ENCODE measurements at regions not wholly inside any gene's neighbourhood (a gene's known extent, or its start where the extent isn't known, plus 50 kb on each side); places are given as distances from the start of the nearest gene placed in this dataset.
"Not testable (repeated sequence)": the region's sequence is repeated elsewhere in the genome, so short reads cannot be mapped to it uniquely, and the experiment has no call there.

DNA sequence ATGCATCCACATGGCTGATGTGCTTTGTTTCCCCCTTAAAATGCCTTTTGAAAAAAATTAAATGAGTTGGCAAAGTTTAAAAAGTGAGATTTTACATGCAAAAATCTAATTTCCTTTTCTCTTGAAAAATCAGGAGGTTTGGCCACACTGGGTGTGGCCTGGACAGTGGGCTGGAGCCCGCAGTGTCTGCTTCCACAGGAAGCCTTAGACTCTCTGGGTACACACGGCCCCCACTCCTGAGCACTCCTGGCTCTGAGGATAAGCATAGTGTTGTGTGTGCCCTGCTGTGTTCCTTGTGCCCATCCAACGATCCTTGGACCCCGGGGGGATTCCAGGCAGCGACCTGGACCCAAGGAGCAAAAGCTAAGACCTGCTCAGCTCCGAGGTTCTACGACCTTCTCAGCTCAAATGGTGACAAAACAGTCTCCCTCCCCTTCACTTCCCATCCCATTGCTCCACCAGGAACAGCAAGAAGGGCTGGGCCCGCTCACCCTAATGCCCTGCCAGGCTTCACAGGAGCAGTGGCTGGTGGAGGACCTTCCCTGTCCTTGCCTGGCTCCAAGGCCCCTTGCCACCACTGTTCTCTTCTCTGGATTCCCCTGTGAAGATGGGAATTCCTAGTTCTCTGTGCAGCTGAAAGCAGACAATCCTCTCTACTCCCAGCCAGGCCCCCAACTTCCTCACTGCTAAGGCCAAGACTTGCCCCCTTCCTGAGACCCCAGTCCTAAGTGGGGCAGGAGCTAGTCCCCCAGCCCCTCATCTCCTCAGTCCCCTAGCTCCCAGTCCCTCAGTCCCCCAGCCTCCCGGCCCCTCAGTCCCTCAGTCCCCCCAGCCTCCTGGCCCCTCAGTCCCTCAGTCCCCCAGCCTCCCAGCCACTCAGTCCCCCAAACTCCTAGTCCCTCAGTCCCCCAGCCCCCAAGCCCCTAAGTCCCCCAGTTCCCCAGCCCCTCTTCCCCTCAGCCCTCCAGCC, 395.8 kb downstream of the PTPRU start:
- no peak for DNase-seq (ENCODE audit: low read depth in 1 of 2, low spot score in 1 of 2)

DNA sequence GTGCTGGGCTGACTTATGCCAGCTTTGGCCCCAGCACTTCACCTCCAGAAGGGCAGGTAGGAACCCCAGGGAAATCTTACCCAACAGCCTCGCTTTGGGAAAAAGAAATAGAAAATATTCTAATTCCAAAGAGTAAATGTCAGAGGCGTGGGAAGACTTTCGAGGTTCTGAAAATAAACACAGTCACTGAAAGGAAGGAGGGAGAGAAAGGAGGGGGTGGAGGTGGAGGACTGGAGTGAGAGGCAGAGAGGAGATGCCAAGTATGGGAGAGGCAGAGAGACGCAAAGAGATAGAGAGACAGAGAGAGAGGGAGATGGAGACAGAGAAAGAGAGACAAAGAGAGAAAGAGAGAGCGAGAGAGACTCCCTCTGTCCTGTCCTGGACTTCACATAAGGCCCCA, 395.0 kb downstream of the PTPRU start:
- no peak for DNase-seq (ENCODE audit: low read depth in 1 of 2, low spot score in 1 of 2)

DNA sequence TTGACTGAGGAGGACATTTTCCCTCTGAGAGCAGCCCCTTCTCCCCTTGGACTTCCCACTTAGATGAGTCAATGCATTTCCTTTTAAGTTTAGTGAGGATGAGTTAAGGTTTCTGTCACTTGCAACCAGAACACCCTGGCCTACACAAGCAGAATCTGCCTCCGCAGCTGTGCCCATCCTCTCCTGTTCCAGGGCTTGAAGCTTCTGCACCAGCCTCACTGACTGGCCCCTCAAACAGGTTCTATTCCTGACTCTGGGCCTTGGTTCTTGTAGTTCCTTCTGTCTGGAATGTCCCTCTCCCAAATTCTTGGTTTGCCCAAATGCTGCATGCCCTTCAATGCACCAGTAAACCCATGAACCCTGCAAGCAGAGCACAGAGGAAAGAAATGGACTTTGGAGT, 394.4 kb downstream of the PTPRU start:
- no peak for DNase-seq (ENCODE audit: low read depth in 1 of 2, low spot score in 1 of 2)

DNA sequence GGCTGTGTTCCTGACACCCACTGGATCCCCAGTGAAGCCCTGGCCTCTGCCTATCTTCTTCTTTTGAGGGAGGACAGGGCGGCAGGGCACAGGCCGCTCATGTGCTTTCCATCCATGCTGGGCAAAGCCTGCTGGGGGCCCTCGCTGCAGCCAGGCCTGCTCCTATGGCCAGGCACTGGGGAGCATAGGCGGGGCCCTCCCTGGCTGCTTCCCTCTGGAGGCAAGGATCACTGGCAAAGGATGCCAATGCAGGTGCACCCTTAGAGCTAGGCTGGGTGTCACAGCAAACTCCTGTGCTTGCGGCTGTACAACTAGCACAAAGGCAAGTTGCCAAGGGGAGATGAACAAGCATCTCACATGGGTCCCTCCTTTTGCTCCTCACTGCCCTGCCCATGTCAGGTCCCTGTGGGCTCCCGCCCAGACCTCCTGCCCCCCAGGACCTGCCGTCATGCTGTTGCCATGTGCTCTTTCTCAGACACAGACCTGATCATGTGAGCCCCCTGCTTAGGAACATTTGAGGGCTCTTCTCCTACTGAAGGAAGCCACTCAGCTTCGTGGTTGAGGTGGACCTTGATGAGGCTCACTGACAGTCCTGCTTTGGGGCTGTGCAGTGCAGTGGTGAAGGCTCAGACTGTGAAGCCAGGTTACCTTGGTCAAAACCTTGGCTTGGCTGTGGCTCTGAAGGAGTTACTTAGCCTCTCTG, 393.6 kb downstream of the PTPRU start:
- no peak for DNase-seq (ENCODE audit: low read depth in 1 of 2, low spot score in 1 of 2)

DNA sequence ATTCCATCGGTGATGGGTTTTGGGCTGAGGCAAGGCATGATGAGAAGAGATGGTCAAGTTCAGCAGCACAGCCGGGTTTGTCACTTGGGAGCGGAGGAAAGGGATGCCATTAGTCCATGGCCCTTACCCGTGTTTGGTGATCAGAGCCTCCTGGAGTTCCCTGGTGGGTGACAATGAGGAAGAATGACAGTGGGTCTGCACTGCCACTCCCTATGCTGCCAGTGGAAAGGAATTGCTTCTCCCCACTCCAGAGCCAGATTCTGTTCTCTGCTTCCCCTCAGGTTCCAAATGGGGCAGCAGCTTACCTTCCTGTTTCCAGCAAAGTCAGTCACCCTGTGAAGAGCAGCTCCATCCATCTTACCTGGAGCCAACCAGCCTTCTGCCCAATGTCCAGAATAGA, 393.1 kb downstream of the PTPRU start:
- no peak for DNase-seq (ENCODE audit: low read depth in 1 of 2, low spot score in 1 of 2)

DNA sequence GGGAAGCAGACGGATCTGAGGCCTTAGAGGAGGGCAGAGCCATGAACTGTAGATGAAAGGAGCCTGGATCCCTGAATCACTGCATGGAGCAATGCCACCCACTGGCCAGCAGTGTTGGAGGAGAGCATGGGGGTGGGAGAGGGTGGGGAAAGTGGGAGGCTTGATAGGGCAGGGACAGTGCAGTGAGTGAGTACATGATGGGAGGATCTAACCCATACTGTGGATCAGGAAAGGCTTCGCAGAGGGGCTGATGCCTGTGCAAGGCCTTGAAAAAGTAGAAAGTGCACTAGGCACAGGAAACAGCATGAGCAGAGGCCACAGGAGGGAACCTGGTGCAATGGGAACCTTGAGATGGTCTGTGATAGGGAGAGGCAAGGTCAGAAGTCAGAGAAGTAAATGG, 391.9 kb downstream of the PTPRU start:
- DNase-seq (ENCODE audit: low read depth in 1 of 2, low spot score in 1 of 2), result no peak

DNA sequence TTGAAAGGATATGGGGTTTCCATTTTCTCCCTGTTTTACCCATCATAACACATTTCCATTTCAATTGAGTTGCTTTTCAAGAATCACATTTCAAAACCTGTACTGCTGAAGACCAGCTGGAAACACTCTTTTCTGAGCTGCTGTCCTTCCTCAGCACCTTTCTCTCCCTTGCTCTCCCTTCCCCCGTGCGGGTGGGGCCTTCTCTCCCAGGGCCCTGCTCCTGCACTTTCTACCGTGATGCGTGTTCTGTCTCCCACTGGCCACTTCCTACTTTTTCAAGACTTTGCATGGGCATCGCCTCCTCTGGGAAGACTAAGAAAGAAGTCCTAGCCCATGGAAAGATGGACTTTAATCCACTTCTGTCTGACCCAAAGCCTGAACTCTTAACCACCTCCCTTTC, 390.4 kb downstream of the PTPRU start:
- DNase-seq (ENCODE audit: low read depth in 1 of 2, low spot score in 1 of 2), result no peak

DNA sequence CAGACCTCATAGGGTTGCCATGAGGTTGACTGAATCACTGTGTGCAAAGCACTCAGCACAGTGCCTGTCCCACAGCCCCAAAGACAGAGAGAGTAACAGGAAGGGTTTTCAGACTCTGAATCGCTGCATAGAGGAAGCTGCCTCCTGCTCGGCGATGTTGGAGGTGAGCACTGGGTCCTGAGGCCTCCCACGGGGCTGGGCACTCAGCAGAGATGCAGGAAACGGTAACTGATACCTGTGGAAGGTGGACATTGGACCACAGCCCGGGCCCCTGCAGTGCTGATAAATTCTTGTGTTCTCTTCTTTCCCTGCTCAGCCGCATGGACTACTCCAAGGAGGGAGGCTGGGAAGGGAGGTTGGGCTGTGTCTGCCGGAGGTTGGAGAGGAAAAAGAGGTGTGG, 389.7 kb downstream of the PTPRU start:
- no peak for DNase-seq (ENCODE audit: low read depth in 1 of 2, low spot score in 1 of 2)

DNA sequence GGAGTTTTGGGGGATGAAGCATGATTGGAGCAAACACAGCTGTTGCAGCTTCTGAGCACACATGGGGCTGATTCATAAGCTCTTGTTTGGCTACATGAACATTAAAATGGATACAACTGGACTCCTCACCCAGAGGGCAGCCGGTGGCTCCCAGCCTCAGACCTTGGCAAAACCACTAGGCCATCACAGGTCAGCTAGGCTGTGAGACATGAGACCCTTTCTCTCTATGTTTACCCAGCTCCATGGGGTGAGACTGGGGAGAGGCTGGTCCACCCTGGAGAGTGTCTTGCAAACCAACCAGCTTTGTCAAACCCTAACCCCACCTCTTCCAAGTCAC, 388.7 kb downstream of the PTPRU start:
- no peak for DNase-seq (ENCODE audit: low read depth in 1 of 2, low spot score in 1 of 2)

DNA sequence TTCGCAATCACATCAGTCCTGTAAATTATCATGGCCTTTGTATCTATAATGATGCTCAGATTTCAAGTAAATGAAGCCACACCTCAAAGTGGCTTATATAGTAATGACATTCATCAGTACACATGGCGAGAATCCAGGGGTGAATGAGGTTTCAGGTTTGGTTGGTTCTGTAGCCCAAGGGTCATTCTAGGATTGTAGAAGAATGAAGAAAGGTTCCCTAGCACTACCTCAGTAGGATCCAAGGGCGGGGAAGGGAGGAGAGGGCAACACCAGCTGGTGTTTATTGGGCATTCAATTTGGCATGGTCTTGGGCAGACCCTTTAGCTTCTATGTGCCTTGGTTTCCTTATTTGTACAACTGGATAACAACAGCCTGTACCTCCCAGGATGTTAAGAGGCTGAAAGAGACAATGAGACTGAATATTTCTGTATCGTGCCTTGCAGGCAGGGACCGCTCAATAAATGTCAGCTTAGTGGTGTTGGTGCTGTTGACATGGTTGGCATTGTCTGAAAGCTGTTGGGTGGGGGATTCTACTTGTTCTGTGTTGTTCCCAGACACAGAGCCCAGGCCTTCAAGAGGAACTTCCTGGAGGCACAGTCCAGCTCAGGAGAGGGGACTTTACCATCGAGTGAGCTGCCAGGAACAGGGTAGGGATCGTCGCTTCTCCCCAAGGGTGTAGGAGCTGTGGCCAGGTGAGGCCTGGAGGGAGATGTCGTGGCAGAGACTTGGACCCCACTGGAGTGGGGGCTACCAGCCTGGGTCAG, 388.2 kb downstream of the PTPRU start:
- no peak for DNase-seq (ENCODE audit: low read depth in 1 of 2, low spot score in 1 of 2)

DNA sequence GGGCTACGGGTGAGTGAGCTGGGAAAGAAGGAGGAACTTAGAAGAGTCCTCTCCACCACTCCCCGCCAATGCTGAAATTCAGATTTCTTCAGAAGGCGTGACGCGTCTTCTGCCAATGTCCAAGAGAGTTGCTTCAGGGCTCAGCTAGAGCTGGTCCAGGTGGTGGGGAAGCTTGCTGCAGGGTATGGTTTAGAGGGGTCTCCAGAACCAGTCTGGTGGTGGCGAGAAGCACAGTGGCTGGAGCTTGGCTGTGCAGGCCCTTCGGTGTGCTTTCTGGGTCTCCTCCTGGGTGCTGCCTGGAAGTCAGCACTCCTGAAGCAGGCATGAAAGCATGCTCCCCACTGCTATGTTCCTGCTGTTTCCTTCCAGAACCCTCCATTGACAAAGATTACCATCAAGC, 387.2 kb downstream of the PTPRU start:
- no peak for DNase-seq (ENCODE audit: low read depth in 1 of 2, low spot score in 1 of 2)

DNA sequence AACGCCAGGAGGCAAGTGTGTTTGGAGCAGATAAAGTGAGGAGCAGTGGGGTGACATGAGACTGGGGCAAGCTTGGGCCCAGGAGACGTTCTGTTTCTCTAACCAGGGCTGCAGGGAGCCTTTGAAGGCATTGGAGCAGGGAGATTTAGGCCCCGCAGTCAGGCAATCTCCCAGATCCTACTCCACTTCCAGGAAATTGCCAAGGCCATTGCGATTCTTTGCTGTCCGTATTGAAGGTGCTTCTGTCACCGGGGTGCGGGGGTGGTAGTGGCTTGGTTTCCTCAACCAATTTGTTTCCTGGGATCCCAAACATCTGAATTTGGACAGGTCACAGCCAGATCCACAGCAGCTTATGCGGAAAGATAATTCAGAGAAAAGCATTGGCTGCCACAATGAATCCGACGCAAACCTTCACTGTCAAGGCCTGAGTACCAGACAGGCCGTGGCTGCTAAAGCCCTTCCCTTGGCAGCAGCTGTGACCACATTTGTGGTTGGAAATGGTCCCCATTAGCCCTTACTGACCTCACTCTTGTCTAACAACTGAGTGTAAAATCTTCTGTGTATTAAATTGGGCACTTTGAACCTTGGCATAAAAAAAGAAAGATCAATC, 385.6 kb downstream of the PTPRU start:
- no peak for DNase-seq (ENCODE audit: low read depth in 1 of 2, low spot score in 1 of 2)

DNA sequence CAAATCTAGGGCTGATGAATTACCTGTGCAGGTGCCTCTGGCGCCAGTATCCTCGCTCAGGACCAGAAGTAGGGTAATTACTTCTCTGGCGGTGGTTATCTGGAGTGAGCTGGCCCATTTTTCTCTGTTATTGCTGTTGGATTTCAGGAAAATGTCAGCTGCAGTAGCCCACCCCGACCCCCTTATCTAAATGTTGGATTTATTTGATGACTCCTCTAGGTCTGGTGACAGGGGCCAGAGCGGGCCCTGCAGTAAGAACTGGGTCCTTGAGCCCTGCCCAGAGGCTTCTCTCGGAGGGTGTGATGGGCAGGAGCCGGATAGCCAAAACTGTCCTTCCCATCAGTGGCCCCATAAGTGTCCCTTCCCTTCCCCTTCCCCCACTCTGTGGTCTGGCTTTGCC, 384.3 kb downstream of the PTPRU start:
- no peak for DNase-seq (ENCODE audit: low read depth in 1 of 2, low spot score in 1 of 2)

DNA sequence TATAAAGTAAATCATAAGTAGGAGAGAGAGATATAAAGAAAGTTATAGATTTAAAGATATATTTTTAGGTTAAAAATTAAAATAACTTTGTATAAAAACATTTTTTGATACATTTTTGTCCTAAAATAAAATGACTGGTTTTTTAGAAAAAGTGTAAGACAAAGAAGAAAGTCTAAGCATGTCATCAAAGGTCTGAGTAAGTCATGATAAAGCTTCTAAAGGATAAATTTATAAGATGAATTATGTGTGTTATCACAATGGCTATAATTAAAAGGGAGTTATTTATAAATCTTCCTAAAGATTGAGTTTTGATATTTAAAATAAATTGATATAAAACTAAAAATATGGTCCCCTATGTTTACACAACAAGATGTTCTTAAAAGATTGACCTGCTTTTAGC, 370.9 kb downstream of the PTPRU start:
- no peak for DNase-seq (ENCODE audit: low read depth in 1 of 2, low spot score in 1 of 2)

DNA sequence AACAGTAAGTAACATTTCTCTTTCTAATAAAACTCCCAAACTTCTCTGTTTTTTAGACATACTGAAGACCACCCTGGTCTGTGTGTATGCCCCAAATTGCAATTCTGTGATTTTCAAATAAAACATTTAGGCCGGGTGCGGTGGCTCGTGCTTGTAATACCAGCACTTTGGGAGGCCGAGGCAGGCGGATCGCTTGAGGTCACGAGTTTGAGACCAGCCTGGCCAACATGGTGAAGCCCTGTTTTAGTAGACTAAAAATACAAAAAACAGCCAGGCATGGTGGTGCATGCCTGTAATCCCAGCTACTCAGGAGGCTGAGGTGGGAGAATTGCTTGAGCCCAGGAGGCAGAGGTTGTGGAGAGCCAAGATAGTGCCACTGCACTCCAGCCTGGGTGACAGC, 368.5 kb downstream of the PTPRU start:
- DNase-seq (ENCODE audit: low read depth in 1 of 2, low spot score in 1 of 2), result not testable (repeated sequence)

DNA sequence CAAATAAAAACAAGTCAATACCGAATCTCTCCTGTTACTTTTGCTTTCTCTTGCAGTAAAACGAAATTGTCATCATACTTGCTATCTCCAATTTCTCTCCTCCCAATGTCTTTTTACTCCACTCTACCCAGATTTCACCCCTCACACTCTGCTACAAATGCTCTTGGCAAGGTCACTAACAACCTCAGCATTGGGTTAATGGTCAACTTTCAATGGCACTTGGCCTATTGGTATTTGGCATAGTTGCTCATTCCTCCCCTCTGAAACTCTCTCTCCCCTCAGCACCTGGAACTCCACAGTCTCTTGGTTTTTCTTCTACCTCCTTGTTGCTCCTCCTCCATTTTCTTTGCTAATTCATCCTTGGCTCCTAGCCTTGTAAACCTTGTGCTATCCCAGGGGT, 367.3 kb downstream of the PTPRU start:
- DNase-seq (ENCODE audit: low read depth in 1 of 2, low spot score in 1 of 2), result no peak

DNA sequence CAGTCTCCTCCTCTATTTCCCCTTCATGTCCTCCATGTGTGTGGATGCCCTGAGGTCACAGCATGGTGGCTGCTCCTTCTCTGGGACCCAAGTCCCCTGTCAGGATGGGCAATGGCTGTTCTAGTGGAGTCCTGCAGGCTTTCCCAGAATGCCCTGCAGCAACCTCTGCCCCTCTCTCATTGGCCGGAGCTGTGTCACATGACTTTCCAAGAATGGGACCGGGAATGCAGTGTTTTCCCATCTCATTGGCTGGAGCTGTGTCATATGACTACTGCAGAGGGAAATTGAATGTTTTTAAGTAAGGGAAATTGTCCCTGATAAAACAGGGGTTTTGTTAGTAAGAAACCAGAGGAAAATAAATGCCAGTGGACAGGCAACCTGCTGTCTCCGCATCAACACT, 365.9 kb downstream of the PTPRU start:
- no peak for DNase-seq (ENCODE audit: low read depth in 1 of 2, low spot score in 1 of 2)

DNA sequence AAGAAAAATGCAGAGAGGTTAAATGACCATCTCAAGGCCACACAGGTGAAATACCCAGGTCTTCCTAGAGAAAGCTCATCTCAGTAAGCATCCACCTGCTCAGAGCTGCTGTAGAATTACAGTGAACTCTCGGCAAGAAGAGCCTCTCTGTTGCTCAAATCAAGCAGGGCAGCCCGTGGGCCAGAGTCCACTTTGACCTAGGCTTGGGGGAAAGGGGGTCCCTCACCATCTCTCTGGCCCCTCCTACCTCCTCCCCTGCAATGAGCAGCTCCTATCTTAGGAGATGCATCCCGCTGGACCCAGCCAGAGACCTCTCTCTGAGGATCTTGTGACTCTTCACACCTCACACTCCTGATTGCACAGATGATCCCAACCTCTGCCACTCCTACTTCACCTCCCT, 364.7 kb downstream of the PTPRU start:
- no peak for DNase-seq (ENCODE audit: low read depth in 1 of 2, low spot score in 1 of 2)

DNA sequence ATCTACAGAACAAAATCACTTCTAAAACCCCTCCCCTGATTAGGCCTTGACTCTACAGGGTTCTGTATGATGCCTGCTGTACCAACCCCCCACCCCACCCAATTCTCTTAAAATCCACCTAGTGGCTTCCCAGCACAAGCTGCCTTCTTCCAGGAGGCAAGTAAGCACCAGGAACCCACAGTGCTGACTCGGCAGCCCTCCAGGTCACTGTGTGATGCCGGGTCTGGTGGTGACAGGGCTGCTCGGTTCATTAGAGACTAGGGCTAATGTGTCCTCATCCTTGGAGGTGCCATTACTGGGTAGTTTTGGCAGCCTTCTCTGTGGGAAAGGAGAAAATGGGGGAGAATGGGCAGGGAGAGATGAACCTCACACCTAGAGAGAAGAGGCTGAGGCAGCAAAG, 363.5 kb downstream of the PTPRU start:
- no peak for DNase-seq (ENCODE audit: low read depth in 1 of 2, low spot score in 1 of 2)

DNA sequence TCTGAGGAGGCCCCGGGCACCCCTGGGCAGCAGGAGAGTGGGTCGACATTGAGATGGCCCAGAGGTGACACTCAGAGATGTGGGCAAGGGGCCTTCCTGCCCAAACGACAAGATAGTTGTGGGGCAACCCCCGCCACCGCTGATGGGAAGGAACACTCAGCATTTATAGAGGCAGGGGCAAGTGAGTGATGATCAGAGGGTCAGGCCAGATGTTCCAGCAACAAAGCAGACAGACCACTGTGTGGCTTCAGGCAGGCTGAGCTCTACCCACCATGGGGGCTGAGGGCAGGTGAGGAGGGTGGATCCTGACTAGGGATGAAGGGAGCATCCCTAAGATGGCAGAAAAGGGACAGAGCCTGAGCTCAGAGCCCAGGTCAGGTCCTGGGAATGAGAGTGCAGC, 362.7 kb downstream of the PTPRU start:
- no peak for DNase-seq (ENCODE audit: low read depth in 1 of 2, low spot score in 1 of 2)

DNA sequence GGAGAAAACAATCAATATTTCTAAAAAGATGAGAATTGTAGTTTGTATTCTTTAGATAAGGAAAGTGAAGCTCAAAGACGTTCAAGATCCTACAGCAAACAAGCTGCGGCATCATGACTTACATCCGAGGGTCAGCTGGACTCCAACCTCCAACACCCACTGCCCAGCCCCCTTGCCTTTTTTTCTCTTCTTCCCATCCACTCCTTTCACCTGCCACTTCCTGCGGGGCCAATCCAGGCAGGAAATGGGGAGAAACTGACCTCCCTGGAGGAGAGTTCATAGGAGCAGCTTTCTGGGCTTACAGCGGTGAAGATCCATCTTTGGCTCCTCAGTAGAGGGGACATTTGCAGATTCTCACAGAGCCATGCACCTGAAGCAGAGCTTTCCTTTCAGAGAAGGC, 361.5 kb downstream of the PTPRU start:
- DNase-seq (ENCODE audit: low read depth in 1 of 2, low spot score in 1 of 2), result no peak

Measured in stimulated activated CD4-positive, alpha-beta T cell treated with anti-CD3 and anti-CD28 coated beads, Interleukin-15, amount 100 ng/mL, for 1 hour (primary cell).